Heart left ventricle (tissue), 13 donors: ENCODE measurements at regions not wholly inside any gene's neighbourhood (a gene's known extent, or its start where the extent isn't known, plus 50 kb on each side); places are given as distances from the start of the nearest gene placed in this dataset.

ENCODE experiments used
- CTCF ChIP-seq, 12 donors: fragments of 200-600 bp; sonication (generic) in 4 of 12; IDR thresholded peaks; one replicate each; pipeline versions ENCODE4 v1.5.0 to v1.8.0; 2018 to 2022; ENCODE audit warnings: antibody characterized with exemption in 12 of 12, mild to moderate bottlenecking in 5 of 12
- POLR2A ChIP-seq, 2 donors: fragments of 450-650 bp; IDR thresholded peaks; one replicate each; pipeline ENCODE4 v1.6.1; 2017; ENCODE audit warnings: antibody characterized with exemption in 2 of 2, mild to moderate bottlenecking in 2 of 2, moderate library complexity in 2 of 2
- donor health status: ischemic (EF 13 %, LVEDD 7.1; RV severe dilation, severe dysfunction).
- donor health status: DM: no; HTN: yes; CAD: no.
- donor health status: DM: no; HTN: no; CAD: no.
- donor health status: ischemic (EF 25% LVEDD 6.9; RV normal size, moderate dysfunction).
- donor health status: ischemic (EF 25% LVEDD 5.7; RV mildly dilated, moderate dysfunction).
- donor health status: ischemic (EF 35%, LVEDD 5.7; RV mildly dilated, moderate dysfunction).
- donor health status: nonischemic (EF 11% LVEDD 7.7; RV severe dilation, severe dysfunction).
- donor health status: DM: yes; HTN: yes; CAD: no.
- donor health status: PGD.
- donor health status: ischemic (EF 29% LVEDD 5.4; RV normal size, mild dysfunction).
- donor health status: nonischemic (EF 23%, LVEDD 6.1; RV moderate dilation, normal function).

DNA sequence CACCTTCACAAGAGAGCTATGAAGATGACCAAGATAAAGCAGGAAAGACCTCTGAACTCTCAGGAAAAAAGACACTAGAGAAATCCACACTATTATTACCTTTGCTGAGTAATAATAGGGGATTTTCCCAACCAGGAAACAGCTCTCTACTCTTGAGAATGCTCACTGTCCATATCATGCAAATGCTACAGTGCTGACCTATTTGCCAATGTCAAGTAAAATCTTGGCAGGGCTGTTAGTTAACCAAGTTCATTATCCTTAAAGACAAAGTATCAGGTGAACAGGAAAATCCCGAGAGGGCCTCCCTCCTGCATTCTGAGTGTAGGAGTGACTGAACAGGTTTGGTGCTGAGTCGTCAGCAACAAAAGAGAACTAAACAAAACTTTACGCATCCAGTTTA, 306.6 kb downstream of the ACTL7B start:
- no peak for TF ChIP-seq CTCF (IDR thresholded peaks at IDR 0.05)
- TF ChIP-seq POLR2A (IDR thresholded peaks at IDR 0.05) = no peak
